ENCODE measurements at regions not wholly inside any gene's neighbourhood (a gene's known extent, or its start where the extent isn't known, plus 50 kb on each side); places are given as distances from the start of the nearest gene placed in this dataset.

DNA sequence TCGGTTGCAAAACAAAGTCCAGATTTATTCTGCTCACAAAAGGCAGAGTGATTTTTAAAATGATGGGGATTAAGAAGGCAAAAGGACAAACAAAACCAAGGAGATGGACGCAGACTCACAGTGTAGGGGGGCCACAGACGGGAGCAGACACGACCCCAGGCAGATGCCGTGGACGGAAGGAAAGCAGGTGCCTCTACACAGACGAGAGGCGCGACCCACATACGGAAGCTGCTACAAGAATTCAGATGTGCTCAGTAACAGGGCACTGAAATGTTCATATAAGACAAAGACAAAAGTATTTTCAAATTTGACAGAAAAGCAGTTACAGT lies 148.9 kb downstream of the BRD1 start:
- Histone ChIP-seq H3K4me1 (no peaks in the 10 kb centered on the region), H3K36me3 (no peaks in the 10 kb centered on the region), H3K9me3 (no peaks in the 10 kb centered on the region), H3K27me3 (replicated peaks in 1 of 7) (peaks cover 0 to 34% (median 11%) of the 10 kb centered on the region in 7 donors), H3K4me3 (no peak overlapping the region), H3K27ac (no peak overlapping the region)
- no peak for DNase-seq
- intact Hi-C loops (cut with DNase I; ENCODE audit: low total_unique reads): no loop called here
- TF ChIP-seq POLR2A (IDR thresholded peaks at IDR 0.05) (no peak), POLR2AphosphoS5 (IDR thresholded peaks at IDR 0.05) (no peak)
- TF ChIP-seq, protein P1, sequence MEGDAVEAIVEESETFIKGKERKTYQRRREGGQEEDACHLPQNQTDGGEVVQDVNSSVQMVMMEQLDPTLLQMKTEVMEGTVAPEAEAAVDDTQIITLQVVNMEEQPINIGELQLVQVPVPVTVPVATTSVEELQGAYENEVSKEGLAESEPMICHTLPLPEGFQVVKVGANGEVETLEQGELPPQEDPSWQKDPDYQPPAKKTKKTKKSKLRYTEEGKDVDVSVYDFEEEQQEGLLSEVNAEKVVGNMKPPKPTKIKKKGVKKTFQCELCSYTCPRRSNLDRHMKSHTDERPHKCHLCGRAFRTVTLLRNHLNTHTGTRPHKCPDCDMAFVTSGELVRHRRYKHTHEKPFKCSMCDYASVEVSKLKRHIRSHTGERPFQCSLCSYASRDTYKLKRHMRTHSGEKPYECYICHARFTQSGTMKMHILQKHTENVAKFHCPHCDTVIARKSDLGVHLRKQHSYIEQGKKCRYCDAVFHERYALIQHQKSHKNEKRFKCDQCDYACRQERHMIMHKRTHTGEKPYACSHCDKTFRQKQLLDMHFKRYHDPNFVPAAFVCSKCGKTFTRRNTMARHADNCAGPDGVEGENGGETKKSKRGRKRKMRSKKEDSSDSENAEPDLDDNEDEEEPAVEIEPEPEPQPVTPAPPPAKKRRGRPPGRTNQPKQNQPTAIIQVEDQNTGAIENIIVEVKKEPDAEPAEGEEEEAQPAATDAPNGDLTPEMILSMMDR (IDR thresholded peaks at IDR 0.05 in 8 of 11, conservative IDR thresholded peaks at IDR 0.05 in 3 of 11): no peak
- 65 to 78% (median 73%) methylated on average over 10 of the region's 10 CpGs for WGBS, 5 donors

DNA sequence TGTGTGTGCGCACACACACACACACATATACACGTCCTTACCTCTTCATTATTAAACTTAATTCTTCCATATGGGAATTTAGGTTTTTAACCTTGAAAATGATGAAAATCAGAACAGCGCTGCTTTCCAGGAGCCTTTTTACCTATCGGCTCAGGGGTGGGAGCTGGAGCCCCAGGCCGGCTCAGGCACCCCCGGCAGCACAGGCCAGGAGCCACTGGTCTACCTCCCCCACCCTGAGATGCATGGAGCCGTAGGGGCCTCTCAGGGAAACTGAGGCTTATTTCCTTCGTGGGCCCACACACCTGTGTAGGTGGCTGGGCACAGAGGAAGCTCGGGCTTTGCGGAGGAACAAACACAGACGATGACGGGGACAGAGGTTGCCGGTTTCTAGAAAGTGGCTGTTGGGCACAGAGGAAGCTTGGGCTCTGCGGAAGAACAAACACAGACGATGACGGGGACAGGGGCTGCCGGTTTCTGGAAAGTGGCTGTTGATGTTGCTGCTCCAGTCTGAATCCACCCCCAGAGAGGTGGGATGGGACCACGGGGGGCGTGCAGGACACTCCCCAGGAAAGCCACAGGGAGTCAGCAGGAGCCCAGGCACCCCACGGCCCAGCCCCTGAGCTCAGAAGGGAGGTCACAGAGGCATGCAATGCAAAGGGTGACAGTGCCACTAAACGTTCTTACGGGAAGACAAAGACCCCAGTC lies 149.4 kb downstream of the BRD1 start:
- H3K4me3 ChIP-seq: no peak overlapping the region
- no peaks in the 10 kb centered on the region for H3K4me1 ChIP-seq
- DNase-seq: peak; percentile 53
- WGBS, 5 donors: 47 to 60% (median 49%) methylated on average over 21 to 22 of the region's 22 CpGs
- H3K27me3 ChIP-seq (replicated peaks in 1 of 7): peaks cover 0 to 34% (median 11%) of the 10 kb centered on the region in 7 donors
- no peak for TF ChIP-seq POLR2A (IDR thresholded peaks at IDR 0.05)
- TF ChIP-seq, protein P1 (IDR thresholded peaks at IDR 0.05 in 8 of 11, conservative IDR thresholded peaks at IDR 0.05 in 3 of 11): no peak
- TF ChIP-seq POLR2AphosphoS5 (IDR thresholded peaks at IDR 0.05): no peak
- H3K36me3 ChIP-seq: no peaks in the 10 kb centered on the region
- no peaks in the 10 kb centered on the region for H3K9me3 ChIP-seq
- no peak overlapping the region for H3K27ac ChIP-seq
- intact Hi-C loops (cut with DNase I; ENCODE audit: low total_unique reads): no loop called here

DNA sequence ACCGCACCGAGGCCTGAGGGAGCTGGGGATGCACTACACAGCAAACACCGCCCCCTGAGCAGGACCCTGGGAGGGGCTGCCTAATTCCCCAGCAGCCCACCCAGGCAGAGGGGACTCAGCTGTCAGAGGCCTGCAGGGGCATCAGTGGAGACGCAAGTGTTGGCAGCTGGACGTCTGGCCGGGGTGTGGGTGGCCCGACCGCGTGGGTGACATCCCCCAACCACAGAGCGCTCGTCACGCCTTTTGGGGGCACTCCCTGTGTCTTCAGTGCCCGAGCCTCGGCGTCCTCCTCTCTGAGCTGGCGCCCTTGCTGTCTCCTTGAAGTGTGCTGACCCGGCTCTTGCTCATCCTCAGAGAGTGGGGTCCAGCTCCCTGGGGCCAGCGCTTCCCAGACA lies 150.2 kb downstream of the BRD1 start:
- Histone ChIP-seq H3K27me3 (replicated peaks in 1 of 7) (peaks cover 0 to 37% (median 11%) of the 10 kb centered on the region in 7 donors), H3K4me1 (no peaks in the 10 kb centered on the region), H3K4me3 (no peak overlapping the region), H3K9me3 (no peaks in the 10 kb centered on the region), H3K27ac (no peak overlapping the region), H3K36me3 (no peaks in the 10 kb centered on the region)
- intact Hi-C loops (cut with DNase I; ENCODE audit: low total_unique reads): no loop called here
- TF ChIP-seq, protein P1 (IDR thresholded peaks at IDR 0.05 in 8 of 11, conservative IDR thresholded peaks at IDR 0.05 in 3 of 11): no peak
- TF ChIP-seq POLR2A (IDR thresholded peaks at IDR 0.05) (no peak), POLR2AphosphoS5 (IDR thresholded peaks at IDR 0.05) (no peak)
- DNase-seq: peak; percentile 68
- WGBS, 5 donors: 82 to 89% (median 86%) methylated on average over 2 to 18 of the region's 18 CpGs

GRCh38 chr22:49676783-49677494 lies 150.7 kb downstream of the BRD1 start:
- Histone ChIP-seq H3K27me3 (replicated peaks in 1 of 7) (peaks cover 0 to 41% (median 14%) of the 10 kb centered on the region in 7 donors), H3K4me1 (no peaks in the 10 kb centered on the region), H3K4me3 (no peak overlapping the region), H3K36me3 (no peaks in the 10 kb centered on the region), H3K9me3 (no peaks in the 10 kb centered on the region), H3K27ac (no peak overlapping the region)
- TF ChIP-seq POLR2A (IDR thresholded peaks at IDR 0.05) (no peak), POLR2AphosphoS5 (IDR thresholded peaks at IDR 0.05) (no peak)
- TF ChIP-seq, protein P1 (IDR thresholded peaks at IDR 0.05 in 8 of 11, conservative IDR thresholded peaks at IDR 0.05 in 3 of 11): no peak
- peak; percentile 42 for DNase-seq
- intact Hi-C loops (cut with DNase I; ENCODE audit: low total_unique reads): no loop called here
- WGBS, 5 donors: 75 to 85% (median 78%) methylated on average over 9 of the region's 9 CpGs

All from spleen (tissue), 11 donors.